ENCODE measurements at regions not wholly inside any gene's neighbourhood (a gene's known extent, or its start where the extent isn't known, plus 50 kb on each side); places are given as distances from the start of the nearest gene placed in this dataset.

DNA sequence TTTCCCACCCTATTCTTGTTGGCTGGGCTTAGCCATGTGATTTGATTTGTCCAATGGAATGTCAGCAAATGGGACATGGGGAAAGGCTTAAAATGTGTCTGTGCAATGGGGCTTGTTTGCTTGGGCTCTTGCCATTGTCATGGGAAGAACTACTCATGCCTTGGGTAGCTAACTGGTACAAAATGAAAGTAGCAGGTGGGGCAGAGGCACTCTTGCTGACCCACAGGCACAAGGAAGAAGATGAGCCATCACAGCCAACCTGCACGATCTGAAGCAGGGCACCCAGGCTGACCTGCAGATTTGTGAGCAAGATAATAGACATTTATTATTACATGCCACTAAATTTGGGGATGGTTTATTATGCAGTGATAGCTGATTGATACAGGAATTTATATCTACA, 305.9 kb upstream of the CAMK1G start:
- TF ChIP-seq, protein P1, sequence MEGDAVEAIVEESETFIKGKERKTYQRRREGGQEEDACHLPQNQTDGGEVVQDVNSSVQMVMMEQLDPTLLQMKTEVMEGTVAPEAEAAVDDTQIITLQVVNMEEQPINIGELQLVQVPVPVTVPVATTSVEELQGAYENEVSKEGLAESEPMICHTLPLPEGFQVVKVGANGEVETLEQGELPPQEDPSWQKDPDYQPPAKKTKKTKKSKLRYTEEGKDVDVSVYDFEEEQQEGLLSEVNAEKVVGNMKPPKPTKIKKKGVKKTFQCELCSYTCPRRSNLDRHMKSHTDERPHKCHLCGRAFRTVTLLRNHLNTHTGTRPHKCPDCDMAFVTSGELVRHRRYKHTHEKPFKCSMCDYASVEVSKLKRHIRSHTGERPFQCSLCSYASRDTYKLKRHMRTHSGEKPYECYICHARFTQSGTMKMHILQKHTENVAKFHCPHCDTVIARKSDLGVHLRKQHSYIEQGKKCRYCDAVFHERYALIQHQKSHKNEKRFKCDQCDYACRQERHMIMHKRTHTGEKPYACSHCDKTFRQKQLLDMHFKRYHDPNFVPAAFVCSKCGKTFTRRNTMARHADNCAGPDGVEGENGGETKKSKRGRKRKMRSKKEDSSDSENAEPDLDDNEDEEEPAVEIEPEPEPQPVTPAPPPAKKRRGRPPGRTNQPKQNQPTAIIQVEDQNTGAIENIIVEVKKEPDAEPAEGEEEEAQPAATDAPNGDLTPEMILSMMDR (IDR thresholded peaks at IDR 0.05): no peak
- no peak for TF ChIP-seq POLR2A (IDR thresholded peaks at IDR 0.05)

Measured in lower leg skin (tissue), 3 donors.